ENCODE measurements at regions not wholly inside any gene's neighbourhood (a gene's known extent, or its start where the extent isn't known, plus 50 kb on each side); places are given as distances from the start of the nearest gene placed in this dataset.

DNA sequence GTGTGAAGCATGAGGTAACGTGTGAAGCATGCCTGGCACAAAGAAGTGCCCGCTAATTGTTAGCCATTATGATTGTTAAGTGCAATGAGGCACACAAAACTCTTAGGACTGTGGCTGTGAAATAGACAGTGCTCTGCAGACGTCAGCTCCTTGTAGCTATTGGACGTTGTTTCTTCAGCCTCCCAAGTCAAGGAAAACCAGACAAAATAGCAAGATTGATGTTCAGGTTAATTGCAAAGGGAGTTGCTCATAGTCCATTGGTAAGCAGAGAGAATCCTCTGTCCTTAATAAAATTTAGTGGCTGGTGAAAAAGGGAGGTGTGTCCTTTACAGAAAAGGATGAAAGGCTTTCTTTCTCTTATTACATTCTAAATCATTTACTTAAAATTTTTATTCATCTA is 54.6 kb upstream of the MBP start:
- no peak for TF ChIP-seq CTCF (IDR thresholded peaks at IDR 0.05)

DNA sequence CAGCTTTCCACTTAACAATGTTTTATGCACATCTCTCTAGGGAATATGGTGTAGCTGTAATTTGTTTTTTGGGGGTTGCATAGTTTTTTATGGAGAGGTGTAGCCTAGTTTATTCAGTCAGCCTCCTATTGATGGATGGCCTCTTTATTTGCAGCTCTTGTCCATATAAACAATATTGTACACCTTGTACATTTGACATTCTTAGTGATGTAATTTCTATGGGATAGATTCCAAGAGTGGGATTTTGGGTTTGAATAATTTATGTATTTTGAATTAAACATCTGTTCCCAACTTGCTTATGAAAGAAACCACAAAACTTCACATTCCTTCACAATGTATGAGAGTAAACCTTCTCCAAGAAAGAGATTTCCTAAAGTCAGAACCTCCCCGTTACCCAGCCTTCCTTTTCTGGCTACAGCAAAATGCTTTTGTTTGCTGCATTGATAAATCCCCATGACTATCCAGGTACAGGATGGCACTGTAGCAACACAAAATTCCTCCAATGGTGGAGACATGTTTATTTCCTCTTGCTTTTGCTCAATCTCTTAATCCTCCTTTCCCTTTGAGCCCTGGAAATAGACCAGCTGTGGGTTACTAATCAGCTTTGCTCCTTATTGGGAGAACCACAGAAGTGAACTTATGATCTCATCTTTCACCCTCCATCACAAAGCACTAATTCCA is 58.4 kb upstream of the GALR1 start:
- no peak overlapping the region for H3K4me3 ChIP-seq
- no peak for DNase-seq (ENCODE audit: low spot score)
- TF ChIP-seq CTCF (IDR thresholded peaks at IDR 0.05), result no peak
- no peak overlapping the region for H3K27ac ChIP-seq

More for the DNA sequence above, 54.6 kb upstream of the MBP start:
- DNase-seq (ENCODE audit: low spot score), result no peak
- Histone ChIP-seq H3K4me3 (no peak overlapping the region), H3K27ac (no peak overlapping the region)

- no peak for TF ChIP-seq CTCF (IDR thresholded peaks at IDR 0.05)
- Histone ChIP-seq H3K27ac (no peak overlapping the region), H3K4me3 (no peak overlapping the region)
- no peak for DNase-seq (ENCODE audit: low spot score)
Observed at GRCh38 chr18:77197073-77197472, 52.6 kb upstream of the GALR1 start.

- H3K4me3 ChIP-seq, result no peak overlapping the region
- H3K27ac ChIP-seq, result no peak overlapping the region
- no peak for DNase-seq (ENCODE audit: low spot score)
- no peak for TF ChIP-seq CTCF (IDR thresholded peaks at IDR 0.05)
Observed at GRCh38 chr18:77198663-77199062, 51.0 kb upstream of the GALR1 start.

DNA sequence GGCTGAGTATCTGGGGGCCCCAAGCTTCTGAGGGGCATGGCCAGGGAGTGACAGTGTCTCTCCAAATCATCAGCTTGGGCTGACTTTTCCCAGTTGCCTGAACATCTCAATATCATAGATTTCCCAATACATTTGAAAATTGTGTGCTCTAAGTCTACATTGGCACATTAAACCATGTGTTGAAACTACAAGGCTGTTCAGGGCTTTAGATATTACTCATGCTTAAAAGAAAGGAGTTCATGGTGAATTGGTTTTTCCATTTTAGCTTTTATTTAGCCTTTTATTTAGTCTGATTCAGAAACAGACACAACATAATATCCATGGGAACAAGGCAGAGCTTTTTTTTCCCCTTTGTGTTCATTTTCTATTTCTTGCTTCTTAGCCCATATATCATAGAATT is 49.9 kb upstream of the GALR1 start:
- DNase-seq (ENCODE audit: low spot score), result no peak
- Histone ChIP-seq H3K4me3 (no peak overlapping the region), H3K27ac (peak overlapping the region in 1 of 2 donors; percentile 19)
- no peak for TF ChIP-seq CTCF (IDR thresholded peaks at IDR 0.05)
